NT2/D1 (cell line): ENCODE measurements at regions not wholly inside any gene's neighbourhood (a gene's known extent, or its start where the extent isn't known, plus 50 kb on each side); places are given as distances from the start of the nearest gene placed in this dataset.

Source experiments
- SUZ12 ChIP-seq: IDR thresholded peaks from 2 replicates; pipeline ENCODE4 v1.6.1; 2011; ENCODE audit not compliant: insufficient read length, insufficient read depth; ENCODE audit errors: extremely low read depth
- YY1 ChIP-seq: IDR thresholded peaks from 2 replicates; pipeline ENCODE4 v1.6.1; 2011; ENCODE audit not compliant: insufficient read length, insufficient read depth
- ZNF274 ChIP-seq: IDR thresholded peaks from 2 replicates; pipeline ENCODE4 v1.6.1; 2011; ENCODE audit warnings: mild to moderate bottlenecking, low read depth, low read length

- TF ChIP-seq ZNF274 (no peak), SUZ12 (no peak), YY1 (no peak)
Measured at GRCh38 chr14:53316504-53316903, 163.4 kb upstream of the DDHD1 start.
